Effector CD8-positive, alpha-beta T cell (primary cell): ENCODE measurements at regions not wholly inside any gene's neighbourhood (a gene's known extent, or its start where the extent isn't known, plus 50 kb on each side); places are given as distances from the start of the nearest gene placed in this dataset.
"Not testable (repeated sequence)": the region's sequence is repeated elsewhere in the genome, so short reads cannot be mapped to it uniquely, and the experiment has no call there.

Source experiments
- DNase-seq: peaks from one replicate; lab custom pipeline; 2025; lab: John Stamatoyannopoulos, UW

GRCh38 chr6:139990856-139991465, 616.5 kb upstream of the CITED2 start:
- no peak for DNase-seq

GRCh38 chr6:139990026-139990686, 615.7 kb upstream of the CITED2 start:
- DNase-seq = no peak

- no peak for DNase-seq
These were observed 614.2 kb upstream of the CITED2 start for GRCh38 chr6:139988685-139989084.

GRCh38 chr6:139987091-139987490, 612.6 kb upstream of the CITED2 start:
- DNase-seq = no peak

- DNase-seq = no peak
These were observed 610.9 kb upstream of the CITED2 start for GRCh38 chr6:139985236-139985815.

GRCh38 chr6:139984317-139984716, 609.9 kb upstream of the CITED2 start:
- no peak for DNase-seq

GRCh38 chr6:139983555-139984276, 609.3 kb upstream of the CITED2 start:
- no peak for DNase-seq

- no peak for DNase-seq
These were observed 608.3 kb upstream of the CITED2 start for GRCh38 chr6:139982652-139983295.

GRCh38 chr6:139982195-139982594, 607.7 kb upstream of the CITED2 start:
- no peak for DNase-seq

- DNase-seq = no peak
These were observed 607.3 kb upstream of the CITED2 start for GRCh38 chr6:139981768-139982181.

GRCh38 chr6:139981066-139981624, 606.7 kb upstream of the CITED2 start:
- DNase-seq = no peak

GRCh38 chr6:139980631-139981030, 606.2 kb upstream of the CITED2 start:
- DNase-seq = not testable (repeated sequence)

GRCh38 chr6:139979021-139979725, 604.7 kb upstream of the CITED2 start:
- DNase-seq = no peak

GRCh38 chr6:139977887-139978332, 603.5 kb upstream of the CITED2 start:
- DNase-seq = no peak

GRCh38 chr6:139973669-139974344, 599.4 kb upstream of the CITED2 start:
- no peak for DNase-seq

GRCh38 chr6:139972116-139972515, 597.7 kb upstream of the CITED2 start:
- no peak for DNase-seq

GRCh38 chr6:139970591-139970991, 596.1 kb upstream of the CITED2 start:
- no peak for DNase-seq

GRCh38 chr6:139967497-139967896, 593.0 kb upstream of the CITED2 start:
- no peak for DNase-seq

- no peak for DNase-seq
These were observed 590.9 kb upstream of the CITED2 start for GRCh38 chr6:139965393-139965792.

- DNase-seq = no peak
These were observed 590.3 kb upstream of the CITED2 start for GRCh38 chr6:139964737-139965136.
